Skeletal muscle tissue (tissue), 3 donors: ENCODE measurements at regions not wholly inside any gene's neighbourhood (a gene's known extent, or its start where the extent isn't known, plus 50 kb on each side); places are given as distances from the start of the nearest gene placed in this dataset.
"Not testable (repeated sequence)": the region's sequence is repeated elsewhere in the genome, so short reads cannot be mapped to it uniquely, and the experiment has no call there.

Experiments used
- H3K27ac ChIP-seq: one replicate; pipeline ENCODE4 v1.7.0; 2013; ENCODE audit warnings: mild to moderate bottlenecking, low read depth, low read length, inconsistent platforms
- H3K27me3 ChIP-seq, 3 donors: one replicate each; pipeline ENCODE4 v1.7.0; 2013; ENCODE audit warnings: low read length in 3 of 3; ENCODE audit not compliant: control insufficient read depth in 3 of 3, insufficient read depth in 3 of 3
- H3K36me3 ChIP-seq, 3 donors: one replicate each; pipeline ENCODE4 v1.7.0; 2013; ENCODE audit warnings: low read length in 3 of 3; ENCODE audit not compliant: control insufficient read depth in 3 of 3, insufficient read depth in 3 of 3
- H3K4me1 ChIP-seq, 3 donors: one replicate each; pipeline ENCODE4 v1.7.0; 2013; ENCODE audit warnings: low read length in 3 of 3, mild to moderate bottlenecking in 3 of 3; ENCODE audit not compliant: control insufficient read depth in 3 of 3, insufficient read depth in 3 of 3
- H3K4me3 ChIP-seq, 3 donors: one replicate each; pipeline ENCODE4 v1.7.0; 2013; ENCODE audit warnings: low read length in 3 of 3
- H3K9ac ChIP-seq, 3 donors: one replicate each; pipeline ENCODE4 v1.7.0; 2013; ENCODE audit warnings: low read length in 3 of 3, mild to moderate bottlenecking in 3 of 3, moderate library complexity in 2 of 3, low read depth in 1 of 3
- H3K9me3 ChIP-seq, 3 donors: one replicate each; pipeline ENCODE4 v1.7.0; 2013; ENCODE audit warnings: low read length in 3 of 3; ENCODE audit not compliant: control insufficient read depth in 3 of 3
- donor health status: Osteomylitis.

DNA sequence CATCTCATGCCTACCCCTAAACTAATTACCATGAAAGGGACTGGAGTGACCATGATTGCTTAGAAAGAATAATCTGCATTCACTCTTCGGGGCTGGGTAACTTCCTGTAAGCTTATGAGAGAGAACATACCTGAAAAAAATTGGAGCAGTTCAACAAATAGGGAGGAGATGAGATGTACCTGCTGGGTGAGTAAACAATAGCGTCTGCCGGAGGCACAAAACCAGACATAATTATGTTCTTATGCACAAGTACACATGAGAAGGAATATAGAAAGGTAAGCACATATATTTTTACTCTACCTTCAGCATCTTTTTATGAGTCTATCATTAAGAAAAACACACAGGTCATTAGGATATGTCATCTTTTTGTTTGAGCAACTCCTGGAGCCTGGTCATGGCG lies 224.6 kb upstream of the FERD3L start:
- Histone ChIP-seq H3K4me1 (no peaks in the 10 kb centered on the region), H3K27me3 (no peaks in the 10 kb centered on the region), H3K9me3 (no peaks in the 10 kb centered on the region), H3K27ac (no peak overlapping the region), H3K36me3 (no peaks in the 10 kb centered on the region), H3K4me3 (no peak overlapping the region), H3K9ac (no peak overlapping the region)

DNA sequence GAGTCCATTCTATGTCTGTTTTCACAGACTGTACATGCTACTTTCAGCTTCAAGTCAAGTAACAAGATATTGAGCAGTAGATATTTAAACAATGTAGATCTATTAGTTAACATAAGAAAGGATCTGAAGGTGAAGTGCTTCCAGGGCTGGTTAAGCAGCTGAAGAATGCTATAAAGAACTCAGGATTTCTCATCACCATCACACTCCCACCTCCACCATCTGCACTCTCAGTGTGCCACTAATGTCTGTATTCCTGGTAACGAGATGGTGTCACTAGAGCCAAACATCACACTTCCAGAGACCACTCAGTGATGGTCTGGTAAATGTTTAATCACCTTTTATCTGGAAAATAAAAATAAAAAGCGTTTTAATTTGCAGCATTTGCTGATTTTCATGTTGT lies 224.0 kb upstream of the FERD3L start:
- no peak overlapping the region for H3K4me3 ChIP-seq
- no peaks in the 10 kb centered on the region for H3K4me1 ChIP-seq
- no peaks in the 10 kb centered on the region for H3K36me3 ChIP-seq
- no peaks in the 10 kb centered on the region for H3K27me3 ChIP-seq
- no peak overlapping the region for H3K27ac ChIP-seq
- no peaks in the 10 kb centered on the region for H3K9me3 ChIP-seq
- no peak overlapping the region for H3K9ac ChIP-seq

DNA sequence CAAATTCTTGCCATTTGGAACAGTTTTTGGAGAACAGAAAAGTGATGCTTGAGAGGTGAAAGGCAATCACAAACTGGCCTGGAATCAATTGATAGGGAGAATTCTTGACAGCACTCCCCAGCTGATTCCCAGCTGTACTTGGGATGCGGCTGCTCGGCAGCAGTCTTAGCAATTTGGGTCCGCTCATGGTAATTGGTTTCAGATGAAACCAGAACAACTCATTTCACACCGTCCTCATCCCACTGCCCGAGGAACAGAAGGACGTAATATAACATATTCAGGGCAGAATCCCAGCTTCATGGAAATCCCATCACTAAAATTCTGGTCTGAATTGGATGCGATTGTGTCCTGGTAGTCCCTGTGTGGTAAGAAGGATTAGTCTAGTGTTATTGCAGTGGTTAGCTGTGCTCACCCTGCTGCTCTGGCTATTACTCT lies 223.3 kb upstream of the FERD3L start:
- H3K36me3 ChIP-seq = no peaks in the 10 kb centered on the region
- H3K4me3 ChIP-seq = no peak overlapping the region
- no peaks in the 10 kb centered on the region for H3K27me3 ChIP-seq
- no peaks in the 10 kb centered on the region for H3K9me3 ChIP-seq
- H3K9ac ChIP-seq = no peak overlapping the region
- H3K27ac ChIP-seq = no peak overlapping the region
- no peaks in the 10 kb centered on the region for H3K4me1 ChIP-seq

DNA sequence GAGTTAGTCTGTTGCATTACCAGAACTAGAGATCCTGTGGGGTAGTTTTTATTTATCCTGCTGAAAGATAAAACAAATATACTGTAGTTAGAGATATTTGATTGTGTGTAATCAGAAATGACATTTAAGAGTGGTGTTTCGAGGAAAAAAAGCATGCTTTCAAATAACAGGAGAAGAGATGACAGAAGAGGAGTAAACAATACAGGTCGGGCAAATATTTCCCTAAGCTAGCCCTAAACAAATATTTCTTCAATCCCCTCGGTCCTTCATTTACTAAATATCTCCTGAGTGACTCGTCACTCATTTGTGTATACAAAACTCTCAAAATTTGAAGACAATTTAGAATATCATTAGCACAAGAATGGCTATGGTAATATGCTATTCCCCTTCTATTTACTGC lies 219.7 kb upstream of the FERD3L start:
- no peaks in the 10 kb centered on the region for H3K27me3 ChIP-seq
- no peaks in the 10 kb centered on the region for H3K4me1 ChIP-seq
- no peak overlapping the region for H3K4me3 ChIP-seq
- H3K27ac ChIP-seq = no peak overlapping the region
- no peaks in the 10 kb centered on the region for H3K36me3 ChIP-seq
- no peaks in the 10 kb centered on the region for H3K9me3 ChIP-seq
- H3K9ac ChIP-seq = no peak overlapping the region

DNA sequence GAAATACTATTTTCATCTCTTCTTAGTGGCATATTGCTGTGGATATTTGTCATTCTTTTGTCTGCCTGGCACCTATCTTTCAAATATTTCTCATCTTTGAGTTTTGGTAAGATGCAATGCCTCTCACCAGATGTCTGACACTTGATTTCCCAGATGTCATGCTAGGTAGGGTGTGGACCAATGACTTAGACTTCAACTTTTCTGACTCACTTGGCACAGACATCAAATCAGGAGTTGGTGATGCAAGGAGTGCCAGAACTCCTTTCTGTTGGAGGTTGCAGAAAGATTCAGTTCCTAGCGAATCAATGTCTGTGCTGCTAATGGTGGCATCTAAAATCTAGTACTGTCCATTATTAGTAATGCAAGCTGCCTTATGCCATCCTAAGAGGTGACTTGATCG lies 216.9 kb upstream of the FERD3L start:
- Histone ChIP-seq H3K27ac (no peak overlapping the region), H3K4me3 (no peak overlapping the region), H3K36me3 (no peaks in the 10 kb centered on the region), H3K27me3 (no peaks in the 10 kb centered on the region), H3K4me1 (no peaks in the 10 kb centered on the region), H3K9ac (no peak overlapping the region), H3K9me3 (no peaks in the 10 kb centered on the region)

DNA sequence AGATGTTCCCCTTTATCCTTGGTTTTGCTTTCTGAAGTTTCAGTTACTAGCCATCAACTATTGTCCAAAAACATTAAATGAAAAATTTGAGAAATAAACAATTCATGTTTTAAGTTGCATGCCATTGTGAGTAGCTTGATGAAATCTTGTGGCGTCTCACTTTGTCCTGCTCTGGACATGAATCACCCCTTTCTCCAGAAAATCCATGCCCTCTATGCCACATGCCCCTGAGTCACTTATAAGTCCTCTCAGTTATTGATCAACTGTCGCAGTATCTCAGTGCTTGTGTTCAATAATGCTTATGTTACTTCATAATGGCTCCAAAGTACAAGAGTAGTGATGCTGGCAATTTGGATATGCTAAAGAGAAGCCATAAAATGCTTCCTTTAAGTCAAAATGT lies 208.0 kb upstream of the FERD3L start:
- H3K36me3 ChIP-seq = no peaks in the 10 kb centered on the region
- H3K4me1 ChIP-seq = no peaks in the 10 kb centered on the region
- H3K9me3 ChIP-seq = no peaks in the 10 kb centered on the region
- no peaks in the 10 kb centered on the region for H3K27me3 ChIP-seq
- no peak overlapping the region for H3K27ac ChIP-seq
- H3K9ac ChIP-seq = no peak overlapping the region
- H3K4me3 ChIP-seq = no peak overlapping the region

DNA sequence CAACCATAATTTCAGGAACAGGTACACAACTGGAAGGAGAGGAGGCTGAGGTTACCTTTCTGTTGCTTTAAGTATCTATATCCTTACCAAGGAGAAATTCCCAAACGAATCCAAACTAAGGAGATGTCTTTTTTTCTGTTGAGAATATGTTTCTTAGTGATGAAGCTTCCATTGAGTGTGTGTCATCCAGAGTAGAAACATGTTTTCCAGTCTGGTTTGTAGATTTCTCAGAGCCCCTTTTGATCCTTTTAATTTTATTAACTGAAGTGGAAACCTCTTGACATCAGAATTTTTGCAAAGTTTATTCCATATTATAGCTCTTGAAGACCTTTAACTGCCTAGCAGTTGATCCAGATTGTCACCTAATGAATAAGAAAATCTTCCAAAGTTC lies 207.1 kb upstream of the FERD3L start:
- Histone ChIP-seq H3K36me3 (no peaks in the 10 kb centered on the region), H3K4me1 (no peaks in the 10 kb centered on the region), H3K4me3 (no peak overlapping the region), H3K27ac (no peak overlapping the region), H3K27me3 (no peaks in the 10 kb centered on the region), H3K9ac (no peak overlapping the region), H3K9me3 (no peaks in the 10 kb centered on the region)

DNA sequence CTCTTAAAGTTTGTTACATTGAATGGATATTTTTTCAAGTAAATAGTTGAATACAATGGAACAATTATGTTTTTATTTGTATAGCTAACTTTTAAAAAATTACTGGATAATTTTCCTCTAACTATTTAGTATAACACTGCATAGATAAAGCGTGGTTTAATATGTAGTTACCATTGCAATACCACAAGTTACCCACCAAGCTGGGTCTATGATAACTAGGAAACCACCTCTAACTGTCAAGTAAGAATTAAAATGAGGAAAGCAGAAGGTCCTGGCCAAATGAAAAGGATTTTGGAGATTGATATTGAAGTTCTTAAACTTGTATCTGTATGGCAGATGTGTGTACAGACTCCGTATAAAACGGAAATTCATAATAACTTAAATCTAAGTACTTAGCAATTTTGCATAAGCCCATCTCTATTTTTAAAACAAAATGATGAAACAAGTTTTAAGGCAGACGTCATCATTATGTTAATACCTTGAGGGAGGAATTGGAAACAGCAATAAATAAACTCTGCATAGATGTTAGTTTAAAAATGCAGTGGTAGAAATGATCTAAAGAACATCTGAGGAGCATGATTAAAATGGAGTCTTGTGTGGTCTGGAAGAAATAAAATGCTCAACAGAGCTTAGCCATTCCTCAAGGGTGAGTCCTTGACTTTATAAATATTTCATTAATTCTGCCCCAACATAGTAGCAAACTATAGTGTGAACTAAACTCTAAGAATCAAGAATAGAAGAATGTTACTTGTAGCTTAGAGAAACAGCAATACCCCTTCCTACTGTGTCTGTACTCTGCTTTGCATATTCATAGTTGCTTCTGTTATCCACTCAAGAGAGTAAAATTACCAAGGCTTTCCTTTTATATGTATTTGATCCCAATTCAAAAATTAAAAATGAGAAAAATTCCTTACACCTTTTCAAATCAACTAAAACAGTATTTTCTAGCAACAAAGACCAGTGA lies 206.4 kb upstream of the FERD3L start:
- no peaks in the 10 kb centered on the region for H3K9me3 ChIP-seq
- no peaks in the 10 kb centered on the region for H3K27me3 ChIP-seq
- no peaks in the 10 kb centered on the region for H3K4me1 ChIP-seq
- no peak overlapping the region for H3K27ac ChIP-seq
- no peaks in the 10 kb centered on the region for H3K36me3 ChIP-seq
- H3K9ac ChIP-seq = no peak overlapping the region
- no peak overlapping the region for H3K4me3 ChIP-seq

DNA sequence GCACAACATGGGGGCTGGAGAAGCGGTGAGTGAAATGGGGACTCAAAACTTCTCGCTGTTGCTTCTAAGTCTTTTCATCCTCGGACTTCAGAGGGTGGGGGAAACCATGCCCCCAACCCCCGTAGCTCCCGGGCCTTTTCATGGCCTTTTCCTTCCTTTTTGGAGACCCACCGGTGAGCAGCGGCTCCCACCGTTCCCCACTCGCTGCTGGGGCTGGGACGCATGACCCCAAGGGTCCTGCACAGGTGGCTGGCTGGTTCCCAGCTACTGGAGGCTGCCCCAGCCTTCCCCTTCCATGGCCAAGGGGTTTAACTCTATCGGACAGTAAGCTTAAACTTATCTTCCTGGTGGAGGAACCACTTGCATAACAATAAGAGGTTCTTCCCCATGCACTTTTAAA lies 194.3 kb upstream of the FERD3L start:
- Histone ChIP-seq H3K27me3 (no peaks in the 10 kb centered on the region), H3K4me3 (no peak overlapping the region), H3K9me3 (no peaks in the 10 kb centered on the region), H3K27ac (no peak overlapping the region), H3K9ac (no peak overlapping the region), H3K36me3 (no peaks in the 10 kb centered on the region), H3K4me1 (no peaks in the 10 kb centered on the region)

DNA sequence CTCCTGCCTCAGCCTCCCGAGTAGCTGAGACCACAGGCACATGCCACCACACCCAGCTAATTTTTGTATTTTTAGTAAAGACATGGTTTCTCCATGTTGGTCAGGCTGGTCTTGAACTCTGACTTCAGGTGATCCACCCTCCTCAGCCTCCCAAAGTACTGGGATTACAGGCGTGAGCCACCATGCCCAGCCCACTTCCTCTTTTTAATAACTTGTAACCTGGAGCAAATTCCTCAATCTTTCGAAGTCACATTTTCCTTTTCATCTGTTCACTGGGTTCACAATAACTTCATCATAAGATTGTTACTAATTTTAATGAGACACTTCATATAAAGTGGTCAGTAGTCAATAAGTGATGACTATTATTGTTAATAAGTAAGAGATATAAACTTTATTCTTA lies 193.3 kb upstream of the FERD3L start:
- H3K9me3 ChIP-seq, H3K4me3 ChIP-seq, H3K27ac ChIP-seq, H3K27me3 ChIP-seq, H3K9ac ChIP-seq, H3K4me1 ChIP-seq, H3K36me3 ChIP-seq: not testable (repeated sequence)
